GM19463 (cell line): ENCODE measurements at regions not wholly inside any gene's neighbourhood (a gene's known extent, or its start where the extent isn't known, plus 50 kb on each side); places are given as distances from the start of the nearest gene placed in this dataset.
A peak's percentile ranks its signal among the peaks of the same experiment; 100 is the strongest.

ENCODE experiments used
- ATAC-seq: cut with Tn5 transposase; IDR thresholded peaks from one replicate; pipeline ENCODE4 v1.9.1; 2021; ENCODE audit warnings: mild to moderate bottlenecking, moderate library complexity; ENCODE audit not compliant: unreplicated experiment

GRCh38 chr17:34182036-34182803, 72.9 kb upstream of the CCL2 start:
- no peak for ATAC-seq

DNA sequence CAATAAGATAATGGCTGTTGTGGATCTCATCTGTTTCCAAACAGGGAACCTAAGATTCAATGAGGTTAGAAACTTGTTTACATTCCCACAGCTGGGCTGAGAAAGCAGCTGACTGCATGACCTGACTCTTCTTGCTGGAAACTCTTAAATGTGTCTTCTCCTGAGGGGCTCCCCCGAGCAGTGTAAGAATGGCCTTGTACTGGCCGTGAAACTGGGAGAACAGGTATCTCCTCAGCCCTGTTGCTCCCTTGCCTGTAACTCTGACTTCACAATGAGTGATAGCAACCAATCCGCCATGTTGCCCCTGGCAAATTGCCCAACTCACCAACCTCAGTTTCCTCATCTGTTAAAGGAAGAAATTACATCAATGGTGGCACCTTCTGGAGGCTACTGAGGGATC, 59.1 kb upstream of the CCL2 start:
- no peak for ATAC-seq

- no peak for ATAC-seq
Observed at GRCh38 chr17:34198519-34198918, 56.6 kb upstream of the CCL2 start.

DNA sequence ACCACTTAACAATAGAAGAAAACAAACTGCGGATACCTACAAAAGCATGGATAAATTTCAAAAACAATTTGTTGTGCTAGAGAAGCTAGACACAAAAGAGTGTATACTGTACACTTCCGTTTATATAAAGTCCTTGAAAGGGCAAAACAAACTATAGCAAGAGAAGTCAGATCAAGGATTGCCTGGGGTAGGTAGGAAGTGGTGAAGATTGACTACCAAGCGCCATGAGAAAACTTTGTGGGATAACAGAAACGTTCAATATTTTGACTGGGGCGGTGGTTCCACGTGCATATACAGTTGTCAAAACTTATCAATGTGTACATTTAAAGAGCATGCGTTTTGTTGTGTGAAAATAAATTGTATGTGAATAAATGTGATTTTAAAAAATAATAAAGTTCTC, 55.6 kb upstream of the CCL2 start:
- ATAC-seq, result no peak

- ATAC-seq, result peak; percentile 71
Observed at GRCh38 chr17:34199932-34200534, 55.1 kb upstream of the CCL2 start.

GRCh38 chr17:34201225-34201624, 53.9 kb upstream of the CCL2 start:
- ATAC-seq, result no peak

GRCh38 chr17:34201767-34202166, 53.3 kb upstream of the CCL2 start:
- no peak for ATAC-seq

DNA sequence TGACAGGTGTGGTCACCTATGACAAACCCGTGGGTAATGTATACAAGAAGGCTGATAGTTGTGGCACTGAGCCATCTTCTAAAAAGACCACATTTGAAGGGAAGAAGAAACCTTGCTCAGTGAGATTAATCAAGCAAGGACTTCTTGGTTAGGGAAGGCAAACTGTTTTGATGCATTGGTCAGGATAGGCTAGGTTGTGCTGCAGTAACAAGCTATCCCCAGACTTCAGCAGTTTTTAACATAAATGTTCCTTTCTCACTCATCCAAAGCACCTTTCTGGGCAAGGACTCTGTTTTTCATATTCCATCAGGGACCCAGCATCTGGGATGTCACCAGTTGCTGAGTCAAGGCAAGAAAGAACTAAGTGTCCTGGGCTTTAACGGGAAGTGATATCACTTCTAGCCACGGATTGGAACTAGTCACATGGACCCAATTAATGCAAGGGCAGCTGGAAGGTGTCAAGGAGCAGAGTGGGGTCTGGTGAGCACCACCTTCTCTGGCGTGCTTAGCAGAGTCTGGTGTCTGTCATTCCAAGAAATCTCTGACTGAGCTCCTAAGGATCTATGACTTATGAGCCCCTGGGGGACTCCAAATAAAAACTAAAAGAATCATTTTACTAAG, 52.0 kb upstream of the CCL2 start:
- ATAC-seq, result no peak

DNA sequence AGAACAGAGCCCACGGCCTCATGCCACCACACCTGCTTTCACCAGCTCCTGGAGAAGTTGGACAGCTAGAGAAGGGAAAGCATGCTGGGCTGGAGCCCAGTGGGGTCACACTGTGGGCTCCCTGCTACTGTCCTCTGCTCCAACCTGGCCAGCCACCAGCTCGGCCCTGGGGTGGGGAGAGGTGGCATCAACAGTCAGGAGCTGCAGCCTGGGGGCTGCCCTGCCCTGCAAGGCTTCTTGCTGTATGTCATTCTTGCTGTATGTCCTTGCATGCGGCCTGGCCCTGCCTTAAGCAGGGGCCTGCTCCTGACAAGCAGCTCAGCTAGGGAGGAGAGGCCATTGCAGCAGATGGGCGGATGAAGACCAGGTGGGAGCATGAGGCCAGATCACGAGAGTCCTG, 50.7 kb upstream of the CCL2 start:
- ATAC-seq, result no peak
